ENCODE measurements at regions not wholly inside any gene's neighbourhood (a gene's known extent, or its start where the extent isn't known, plus 50 kb on each side); places are given as distances from the start of the nearest gene placed in this dataset.

- Histone ChIP-seq H3K36me3 (ENCODE audit: control insufficient read depth, low read depth, low read length) (no peaks in the 10 kb centered on the region), H3K27me3 (ENCODE audit: control insufficient read depth, insufficient read depth, low read length) (peaks cover 4% of the 10 kb centered on the region), H3K9ac (ENCODE audit: low read length) (no peak overlapping the region), H3K4me3 (ENCODE audit: low read length) (no peak overlapping the region), H3K9me3 (ENCODE audit: control insufficient read depth, low read depth, low read length) (no peaks in the 10 kb centered on the region), H3K27ac (ENCODE audit: low read length) (no peak overlapping the region), H3K4me1 (ENCODE audit: control insufficient read depth, low read depth, low read length) (no peaks in the 10 kb centered on the region)
These were observed 170.9 kb downstream of the USP12 start for GRCh38 chr13:27000686-27001085.

GRCh38 chr13:26999499-26999898 is 172.1 kb downstream of the USP12 start:
- no peaks in the 10 kb centered on the region for H3K4me1 ChIP-seq (ENCODE audit: control insufficient read depth, low read depth, low read length)
- H3K9me3 ChIP-seq (ENCODE audit: control insufficient read depth, low read depth, low read length) = no peaks in the 10 kb centered on the region
- H3K27me3 ChIP-seq (ENCODE audit: control insufficient read depth, insufficient read depth, low read length) = no peaks in the 10 kb centered on the region
- no peaks in the 10 kb centered on the region for H3K36me3 ChIP-seq (ENCODE audit: control insufficient read depth, low read depth, low read length)
- no peak overlapping the region for H3K4me3 ChIP-seq (ENCODE audit: low read length)
- no peak overlapping the region for H3K27ac ChIP-seq (ENCODE audit: low read length)
- no peak overlapping the region for H3K9ac ChIP-seq (ENCODE audit: low read length)

- H3K4me3 ChIP-seq (ENCODE audit: low read length) = no peak overlapping the region
- no peaks in the 10 kb centered on the region for H3K36me3 ChIP-seq (ENCODE audit: control insufficient read depth, low read depth, low read length)
- no peak overlapping the region for H3K27ac ChIP-seq (ENCODE audit: low read length)
These were observed 173.3 kb downstream of the USP12 start for GRCh38 chr13:26998292-26998691.

GRCh38 chr13:26996965-26997752 is 174.5 kb downstream of the USP12 start:
- Histone ChIP-seq H3K9me3 (ENCODE audit: control insufficient read depth, low read depth, low read length) (no peaks in the 10 kb centered on the region), H3K4me3 (ENCODE audit: low read length) (no peak overlapping the region), H3K27me3 (ENCODE audit: control insufficient read depth, insufficient read depth, low read length) (no peaks in the 10 kb centered on the region), H3K27ac (ENCODE audit: low read length) (no peak overlapping the region), H3K9ac (ENCODE audit: low read length) (no peak overlapping the region), H3K4me1 (ENCODE audit: control insufficient read depth, low read depth, low read length) (no peaks in the 10 kb centered on the region), H3K36me3 (ENCODE audit: control insufficient read depth, low read depth, low read length) (no peaks in the 10 kb centered on the region)

More at GRCh38 chr13:26998292-26998691, 173.3 kb downstream of the USP12 start:
- Histone ChIP-seq H3K9ac (ENCODE audit: low read length) (no peak overlapping the region), H3K4me1 (ENCODE audit: control insufficient read depth, low read depth, low read length) (no peaks in the 10 kb centered on the region), H3K9me3 (ENCODE audit: control insufficient read depth, low read depth, low read length) (no peaks in the 10 kb centered on the region), H3K27me3 (ENCODE audit: control insufficient read depth, insufficient read depth, low read length) (no peaks in the 10 kb centered on the region)

- H3K9me3 ChIP-seq (ENCODE audit: control insufficient read depth, low read depth, low read length) = no peaks in the 10 kb centered on the region
- no peak overlapping the region for H3K9ac ChIP-seq (ENCODE audit: low read length)
- H3K36me3 ChIP-seq (ENCODE audit: control insufficient read depth, low read depth, low read length) = no peaks in the 10 kb centered on the region
- no peaks in the 10 kb centered on the region for H3K27me3 ChIP-seq (ENCODE audit: control insufficient read depth, insufficient read depth, low read length)
- H3K4me1 ChIP-seq (ENCODE audit: control insufficient read depth, low read depth, low read length) = no peaks in the 10 kb centered on the region
- no peak overlapping the region for H3K27ac ChIP-seq (ENCODE audit: low read length)
- H3K4me3 ChIP-seq (ENCODE audit: low read length) = no peak overlapping the region
These were observed 176.5 kb downstream of the USP12 start for GRCh38 chr13:26995159-26995558.

GRCh38 chr13:26993780-26994179 is 177.8 kb downstream of the USP12 start:
- H3K9me3 ChIP-seq (ENCODE audit: control insufficient read depth, low read depth, low read length) = no peaks in the 10 kb centered on the region
- no peak overlapping the region for H3K27ac ChIP-seq (ENCODE audit: low read length)
- no peak overlapping the region for H3K4me3 ChIP-seq (ENCODE audit: low read length)
- H3K27me3 ChIP-seq (ENCODE audit: control insufficient read depth, insufficient read depth, low read length) = no peaks in the 10 kb centered on the region
- H3K4me1 ChIP-seq (ENCODE audit: control insufficient read depth, low read depth, low read length) = no peaks in the 10 kb centered on the region
- H3K9ac ChIP-seq (ENCODE audit: low read length) = no peak overlapping the region
- H3K36me3 ChIP-seq (ENCODE audit: control insufficient read depth, low read depth, low read length) = no peaks in the 10 kb centered on the region

- H3K27ac ChIP-seq (ENCODE audit: low read length) = no peak overlapping the region
- H3K4me1 ChIP-seq (ENCODE audit: control insufficient read depth, low read depth, low read length) = no peaks in the 10 kb centered on the region
- H3K9ac ChIP-seq (ENCODE audit: low read length) = no peak overlapping the region
- H3K36me3 ChIP-seq (ENCODE audit: control insufficient read depth, low read depth, low read length) = no peaks in the 10 kb centered on the region
- H3K27me3 ChIP-seq (ENCODE audit: control insufficient read depth, insufficient read depth, low read length) = no peaks in the 10 kb centered on the region
- no peak overlapping the region for H3K4me3 ChIP-seq (ENCODE audit: low read length)
- no peaks in the 10 kb centered on the region for H3K9me3 ChIP-seq (ENCODE audit: control insufficient read depth, low read depth, low read length)
These were observed 178.5 kb downstream of the USP12 start for GRCh38 chr13:26992951-26993719.

- H3K27me3 ChIP-seq (ENCODE audit: control insufficient read depth, insufficient read depth, low read length) = no peaks in the 10 kb centered on the region
- no peak overlapping the region for H3K4me3 ChIP-seq (ENCODE audit: low read length)
- no peak overlapping the region for H3K27ac ChIP-seq (ENCODE audit: low read length)
- H3K9ac ChIP-seq (ENCODE audit: low read length) = no peak overlapping the region
- H3K9me3 ChIP-seq (ENCODE audit: control insufficient read depth, low read depth, low read length) = no peaks in the 10 kb centered on the region
- H3K36me3 ChIP-seq (ENCODE audit: control insufficient read depth, low read depth, low read length) = no peaks in the 10 kb centered on the region
- H3K4me1 ChIP-seq (ENCODE audit: control insufficient read depth, low read depth, low read length) = no peaks in the 10 kb centered on the region
These were observed 180.0 kb downstream of the USP12 start for GRCh38 chr13:26991508-26992181.

- Histone ChIP-seq H3K9ac (ENCODE audit: low read length) (no peak overlapping the region), H3K4me1 (ENCODE audit: control insufficient read depth, low read depth, low read length) (no peaks in the 10 kb centered on the region), H3K9me3 (ENCODE audit: control insufficient read depth, low read depth, low read length) (no peaks in the 10 kb centered on the region), H3K27ac (ENCODE audit: low read length) (no peak overlapping the region), H3K4me3 (ENCODE audit: low read length) (no peak overlapping the region), H3K36me3 (ENCODE audit: control insufficient read depth, low read depth, low read length) (no peaks in the 10 kb centered on the region), H3K27me3 (ENCODE audit: control insufficient read depth, insufficient read depth, low read length) (no peaks in the 10 kb centered on the region)
These were observed 181.5 kb downstream of the USP12 start for GRCh38 chr13:26989957-26990713.

- Histone ChIP-seq H3K9me3 (ENCODE audit: control insufficient read depth, low read depth, low read length) (no peaks in the 10 kb centered on the region), H3K27ac (ENCODE audit: low read length) (no peak overlapping the region), H3K9ac (ENCODE audit: low read length) (no peak overlapping the region), H3K27me3 (ENCODE audit: control insufficient read depth, insufficient read depth, low read length) (no peaks in the 10 kb centered on the region), H3K36me3 (ENCODE audit: control insufficient read depth, low read depth, low read length) (no peaks in the 10 kb centered on the region), H3K4me3 (ENCODE audit: low read length) (no peak overlapping the region), H3K4me1 (ENCODE audit: control insufficient read depth, low read depth, low read length) (no peaks in the 10 kb centered on the region)
These were observed 182.2 kb downstream of the USP12 start for GRCh38 chr13:26989261-26989956.
